Urinary bladder (tissue), 3 donors: ENCODE measurements at regions not wholly inside any gene's neighbourhood (a gene's known extent, or its start where the extent isn't known, plus 50 kb on each side); places are given as distances from the start of the nearest gene placed in this dataset.
A peak's percentile ranks its signal among the peaks of the same experiment; 100 is the strongest.

ENCODE experiments used
- DNase-seq: peaks from one replicate; pipeline ENCODE4 v3.0.0-alpha.2; 2015; ENCODE audit errors: extremely low spot score
- H3K27ac ChIP-seq: one replicate; pipeline ENCODE4 v1.5.1; 2013; ENCODE audit warnings: low read depth, mild to moderate bottlenecking, moderate library complexity
- H3K36me3 ChIP-seq: one replicate; pipeline ENCODE4 v1.6.1; 2013; ENCODE audit warnings: mild to moderate bottlenecking, moderate library complexity; ENCODE audit not compliant: insufficient read depth
- H3K4me1 ChIP-seq: one replicate; pipeline ENCODE4 v1.6.1; 2013; ENCODE audit warnings: mild to moderate bottlenecking, moderate library complexity; ENCODE audit not compliant: insufficient read depth
- H3K4me3 ChIP-seq: one replicate; pipeline ENCODE4 v1.5.1; 2013; ENCODE audit warnings: low read depth, low read length
- WGBS: extraction: QIAGEN DNeasy Blood & Tissue Kit; methylation state at CpG from one replicate; pipeline ENCODE4 v1.1.7; 2013; 5-methylcytosine and 5-hydroxymethylcytosine counted together
- donor health status: healthy with polysubstance abuse.
- donor health status: healthy.

DNA sequence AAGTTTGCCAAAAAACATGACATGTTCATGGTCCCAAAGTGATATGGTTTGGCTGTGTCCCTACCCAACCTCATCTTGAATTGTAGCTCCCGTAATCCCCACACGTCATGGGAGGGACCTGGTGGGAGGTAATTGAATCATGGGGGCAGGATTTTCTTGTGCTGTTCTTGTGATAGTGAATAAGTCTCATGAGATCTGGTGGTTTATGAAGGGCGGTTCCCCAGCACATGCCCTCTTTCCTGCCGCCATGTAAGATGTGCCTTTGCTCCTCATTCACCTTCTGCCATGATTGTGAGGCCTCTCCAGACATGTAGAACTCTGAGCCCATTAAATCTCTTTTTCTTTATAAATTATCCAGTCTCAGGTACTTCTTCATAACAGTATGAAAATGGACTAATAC is 322.1 kb downstream of the MED10 start:
- no peak for DNase-seq
- 82% methylated on average over 4 of the region's 4 CpGs for WGBS
- no peak overlapping the region for H3K27ac ChIP-seq
- H3K4me3 ChIP-seq = no peak overlapping the region
- H3K36me3 ChIP-seq = no peaks in the 10 kb centered on the region
- no peaks in the 10 kb centered on the region for H3K4me1 ChIP-seq

DNA sequence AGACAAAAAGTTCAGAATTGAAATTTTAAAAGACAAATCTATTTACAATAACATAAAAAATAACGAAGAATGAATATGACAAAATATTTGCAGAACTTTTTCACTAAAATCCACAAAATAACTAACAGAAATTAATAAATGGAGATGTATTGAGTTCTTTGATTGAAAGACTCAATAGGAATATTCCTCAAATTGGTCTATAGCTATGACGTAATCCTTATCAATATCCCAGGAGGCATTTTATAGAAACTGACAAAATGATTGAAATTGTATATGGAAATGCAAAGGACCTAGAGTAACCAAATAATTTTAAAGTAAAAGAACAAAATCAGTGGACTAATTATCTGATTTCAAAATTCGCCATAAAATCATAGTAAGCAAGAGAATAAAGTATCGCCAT is 328.7 kb downstream of the MED10 start:
- Histone ChIP-seq H3K4me3 (no peak overlapping the region), H3K4me1 (no peaks in the 10 kb centered on the region), H3K27ac (no peak overlapping the region), H3K36me3 (no peaks in the 10 kb centered on the region)
- DNase-seq = no peak
- 88% methylated on average over 4 of the region's 4 CpGs for WGBS

DNA sequence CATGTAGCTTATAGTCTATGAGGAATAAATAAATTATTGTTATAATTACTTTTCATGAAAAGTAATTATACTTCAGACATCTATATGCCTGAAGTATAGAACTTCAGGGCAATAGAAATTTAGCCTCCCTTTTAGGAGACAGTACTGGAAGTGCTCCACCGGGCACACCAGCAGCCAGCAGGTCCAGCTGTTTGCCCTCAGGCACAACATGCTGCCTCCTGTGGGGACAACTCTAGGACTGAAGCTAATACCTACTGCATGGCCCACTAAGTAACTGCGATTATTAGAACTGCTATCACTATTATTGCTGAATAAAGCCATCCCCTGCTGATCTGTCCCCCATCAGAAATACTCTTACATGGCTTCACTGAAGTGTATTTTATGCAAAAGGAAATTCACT is 329.6 kb downstream of the MED10 start:
- no peaks in the 10 kb centered on the region for H3K4me1 ChIP-seq
- DNase-seq = no peak
- 86% methylated on average over 2 of the region's 2 CpGs for WGBS
- H3K36me3 ChIP-seq = no peaks in the 10 kb centered on the region
- H3K4me3 ChIP-seq = no peak overlapping the region
- no peak overlapping the region for H3K27ac ChIP-seq

DNA sequence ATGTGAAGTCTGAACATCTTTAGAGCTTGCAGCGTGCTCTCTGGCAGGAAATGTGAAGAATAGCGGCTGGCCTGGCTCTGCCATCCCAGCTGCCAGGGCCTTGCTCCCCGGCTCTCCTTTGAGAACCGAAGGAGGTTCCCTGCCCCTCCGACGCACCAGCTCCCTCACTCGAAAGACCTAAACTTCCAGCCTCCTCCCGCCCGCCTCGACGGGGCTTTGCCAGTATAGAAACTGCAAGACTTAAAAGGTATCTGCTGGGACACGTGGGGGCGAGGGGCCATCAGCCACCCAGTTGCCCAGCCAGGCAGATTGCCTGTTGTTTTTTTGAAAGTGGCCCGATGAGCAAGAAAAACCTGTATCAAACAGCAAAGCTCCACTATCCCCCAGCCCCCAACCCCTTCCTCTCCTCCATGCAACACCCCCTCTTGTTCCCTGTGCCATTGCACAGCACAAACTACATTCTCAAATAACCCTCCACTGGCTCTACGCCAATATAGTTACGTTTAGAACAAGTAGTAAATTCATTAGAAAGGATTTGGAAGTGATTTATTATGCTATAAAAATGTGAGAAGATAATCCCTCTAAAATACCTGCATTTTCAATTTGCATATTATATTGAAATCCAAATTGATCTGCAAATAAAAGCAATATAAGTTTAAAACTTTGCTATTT is 331.9 kb downstream of the MED10 start:
- WGBS = 60% methylated on average over 16 of the region's 16 CpGs
- no peaks in the 10 kb centered on the region for H3K4me1 ChIP-seq
- no peak overlapping the region for H3K4me3 ChIP-seq
- H3K36me3 ChIP-seq = no peaks in the 10 kb centered on the region
- no peak overlapping the region for H3K27ac ChIP-seq
- no peak for DNase-seq

DNA sequence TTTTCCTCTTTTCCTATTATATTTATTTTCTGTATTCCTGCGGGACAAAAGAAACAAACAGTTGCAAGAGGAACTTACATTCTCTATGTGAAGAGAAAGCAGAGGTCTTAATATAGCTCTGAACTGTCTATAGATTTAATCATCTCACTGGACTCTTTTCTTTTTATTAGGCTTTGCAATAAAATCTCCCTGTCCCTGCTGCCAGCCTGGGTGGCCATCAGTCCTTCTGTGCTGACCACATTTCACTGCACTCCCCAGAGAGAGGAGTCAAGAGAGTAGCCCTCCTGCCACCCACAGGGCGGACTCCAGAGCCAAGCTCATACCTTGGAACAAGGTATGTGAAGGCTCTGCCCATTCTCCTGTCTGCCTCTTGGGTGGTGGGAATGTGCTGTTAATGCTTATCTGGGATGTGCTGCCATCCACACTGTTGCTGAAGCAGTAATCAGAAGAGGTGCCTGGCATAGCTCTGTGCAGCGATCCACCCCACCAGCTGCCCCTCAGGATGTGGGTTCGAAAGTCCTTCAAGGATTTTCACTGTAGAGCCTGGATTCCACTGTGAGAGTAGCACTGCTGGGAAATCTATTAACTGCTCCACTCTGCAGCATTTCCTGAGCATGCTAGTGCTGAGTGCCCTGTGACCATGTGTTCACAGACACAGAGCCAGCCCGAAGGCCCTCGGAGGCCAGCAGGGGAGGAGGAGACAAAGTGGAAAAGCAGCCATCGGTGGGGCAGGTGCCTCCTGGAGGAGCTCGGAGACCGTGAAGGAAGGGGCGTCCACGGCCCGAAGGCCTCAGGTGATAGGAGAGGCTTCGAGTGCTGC is 334.6 kb downstream of the MED10 start:
- WGBS = 77% methylated on average over 13 of the region's 13 CpGs

DNA sequence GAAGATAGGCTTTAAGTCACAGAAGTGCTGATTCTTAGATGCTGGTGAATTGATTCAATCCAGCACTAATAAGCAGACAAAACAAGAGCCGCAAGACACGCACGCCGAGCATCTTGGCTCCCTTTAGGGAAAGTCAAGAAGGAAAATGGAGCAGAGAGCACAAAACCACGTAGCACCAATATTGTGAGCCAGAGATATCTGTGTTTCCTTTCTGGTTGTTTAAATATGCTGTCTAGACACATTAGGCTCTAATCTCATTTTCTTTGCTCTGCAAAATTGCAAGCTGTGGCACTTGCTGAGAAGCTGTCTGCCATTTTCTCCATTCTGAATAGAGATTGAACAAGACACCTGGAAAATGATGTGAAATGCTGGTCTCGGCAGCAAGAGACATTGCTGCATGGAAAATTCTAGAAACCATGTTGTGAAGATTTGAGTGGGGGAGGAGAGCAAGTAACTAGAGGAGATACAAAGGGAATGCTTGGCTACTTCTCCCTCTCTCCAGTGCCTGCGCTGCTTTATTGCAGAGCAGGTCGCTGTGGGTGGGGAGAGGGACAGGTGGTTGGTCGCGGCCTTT is 336.3 kb downstream of the MED10 start:
- Histone ChIP-seq H3K4me1 (no peaks in the 10 kb centered on the region), H3K4me3 (no peak overlapping the region), H3K36me3 (no peaks in the 10 kb centered on the region), H3K27ac (no peak overlapping the region)
- 76% methylated on average over 10 of the region's 10 CpGs for WGBS
- no peak for DNase-seq

More for the DNA sequence above, 334.6 kb downstream of the MED10 start:
- no peak for DNase-seq
- Histone ChIP-seq H3K36me3 (no peaks in the 10 kb centered on the region), H3K27ac (no peak overlapping the region), H3K4me1 (no peaks in the 10 kb centered on the region), H3K4me3 (no peak overlapping the region)

DNA sequence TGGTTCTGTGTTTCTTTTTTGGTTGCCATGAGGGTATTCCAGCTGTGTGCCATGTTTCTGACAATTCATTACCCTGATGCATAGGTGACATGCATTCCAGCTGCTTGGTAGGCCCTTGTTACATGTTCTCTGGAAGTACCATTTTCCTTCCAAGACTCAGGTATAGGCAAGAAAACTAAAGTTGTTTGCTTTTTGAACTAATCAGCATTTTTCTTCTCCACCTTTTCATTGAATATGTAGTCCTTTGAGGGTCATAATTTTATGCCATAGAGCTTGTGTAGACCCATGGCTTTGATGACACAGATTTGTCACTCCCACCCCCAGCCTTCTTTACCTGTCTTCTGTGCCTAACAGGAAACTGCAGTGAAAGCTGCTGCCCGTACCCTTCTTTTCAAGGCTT is 339.2 kb downstream of the MED10 start:
- no peak for DNase-seq
- no peaks in the 10 kb centered on the region for H3K4me1 ChIP-seq
- no peak overlapping the region for H3K4me3 ChIP-seq
- no peaks in the 10 kb centered on the region for H3K36me3 ChIP-seq
- 81% methylated on average over 1 of the region's 1 CpG for WGBS
- H3K27ac ChIP-seq = no peak overlapping the region

DNA sequence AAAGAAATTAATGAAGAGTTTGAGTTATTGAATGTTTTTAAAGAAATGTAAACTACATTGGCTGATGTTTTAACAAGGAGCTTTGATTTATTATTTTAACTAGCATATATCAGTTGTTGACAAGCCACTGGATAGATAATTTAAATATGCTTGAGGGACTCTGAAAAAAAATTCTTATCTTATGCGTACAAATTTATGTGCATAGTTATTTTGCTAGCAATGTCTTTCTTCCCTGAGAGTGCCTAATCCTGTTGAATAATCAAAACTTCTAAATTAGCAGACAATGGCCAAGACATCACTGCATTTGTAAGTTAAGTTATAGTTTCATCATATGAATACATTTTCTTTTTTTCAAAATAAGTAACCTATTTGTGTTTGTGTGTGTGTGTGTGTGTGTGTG is 342.3 kb downstream of the MED10 start:
- Histone ChIP-seq H3K4me3 (no peak overlapping the region), H3K4me1 (no peaks in the 10 kb centered on the region), H3K36me3 (no peaks in the 10 kb centered on the region), H3K27ac (no peak overlapping the region)
- DNase-seq = no peak
- 56% methylated on average over 1 of the region's 1 CpG for WGBS

DNA sequence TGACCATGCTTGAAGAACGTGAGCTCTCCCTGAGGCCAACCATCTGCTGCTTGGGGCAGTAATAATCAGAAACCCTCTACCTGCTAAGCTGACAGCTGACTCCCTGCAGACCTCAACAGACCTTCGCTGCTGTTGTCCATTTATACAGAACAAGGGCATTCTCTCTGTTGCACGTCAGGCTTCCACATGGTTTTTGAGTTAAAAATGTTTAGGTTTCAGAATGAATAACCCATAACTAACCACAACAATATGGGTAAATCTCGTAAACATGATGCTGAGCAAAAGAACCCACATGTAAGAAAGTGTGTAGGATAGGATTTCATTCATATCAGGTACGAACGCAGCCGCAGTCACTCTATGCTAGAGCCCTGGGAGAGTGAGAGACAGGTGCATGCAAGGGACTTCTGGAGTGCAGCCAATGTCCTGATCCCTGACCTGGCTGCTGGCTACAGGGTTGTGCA is 348.5 kb downstream of the MED10 start:
- no peak overlapping the region for H3K4me3 ChIP-seq
- no peak for DNase-seq
- H3K4me1 ChIP-seq = no peaks in the 10 kb centered on the region
- no peak overlapping the region for H3K27ac ChIP-seq
- 67% methylated on average over 7 of the region's 7 CpGs for WGBS
- no peaks in the 10 kb centered on the region for H3K36me3 ChIP-seq

DNA sequence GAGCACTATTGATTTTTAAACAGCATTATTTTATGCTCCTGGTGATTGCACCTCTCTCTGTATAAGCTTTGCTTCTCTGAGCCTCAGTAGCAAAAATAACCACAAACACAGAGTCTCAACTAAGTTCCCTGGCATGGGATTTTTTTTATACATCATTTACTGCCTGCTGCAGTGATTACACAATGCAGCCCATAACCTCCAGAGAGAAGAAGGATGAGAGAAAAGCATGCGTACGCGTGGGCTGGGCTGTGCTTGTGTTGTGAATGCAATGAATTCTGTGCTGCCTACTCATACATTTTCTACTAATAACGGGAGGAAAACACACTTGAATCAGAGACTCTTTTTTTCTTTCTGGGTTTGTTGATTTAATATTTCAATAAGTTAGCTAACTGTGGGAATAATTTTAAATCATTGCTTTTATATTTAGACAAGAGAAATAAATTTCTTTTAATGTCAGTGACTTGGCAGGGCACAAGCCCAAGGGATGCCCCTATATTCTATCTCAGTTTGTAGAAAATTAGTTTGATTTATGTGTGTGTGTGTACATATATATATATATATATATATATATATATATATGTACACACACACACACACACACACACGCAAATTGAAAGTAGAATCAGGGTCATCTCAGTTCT is 351.5 kb downstream of the MED10 start:
- Histone ChIP-seq H3K27ac (no peak overlapping the region), H3K36me3 (no peaks in the 10 kb centered on the region), H3K4me1 (no peaks in the 10 kb centered on the region), H3K4me3 (no peak overlapping the region)
- 58% methylated on average over 5 of the region's 5 CpGs for WGBS
- DNase-seq = peak; percentile 8

DNA sequence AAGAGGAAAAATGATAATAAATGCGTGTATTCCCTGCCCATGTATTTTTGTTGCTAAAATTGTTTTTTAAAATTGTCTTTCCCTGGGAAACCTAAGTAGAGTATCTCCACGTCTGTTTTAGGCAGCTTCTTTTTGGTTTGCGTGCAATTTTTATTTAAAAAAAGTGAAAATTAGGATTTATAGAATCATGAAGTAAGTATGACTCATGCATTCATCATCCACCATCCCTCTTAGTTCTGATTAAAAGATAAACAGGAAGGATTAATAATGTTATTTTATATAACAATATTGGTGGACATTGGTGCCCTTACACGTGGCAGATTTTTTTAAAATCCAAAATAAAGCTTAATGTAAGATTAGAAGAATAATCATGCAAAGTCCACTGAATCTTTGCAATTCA is 358.7 kb downstream of the MED10 start:
- H3K4me3 ChIP-seq = no peak overlapping the region
- no peak overlapping the region for H3K27ac ChIP-seq
- 43% methylated on average over 4 of the region's 4 CpGs for WGBS
- H3K4me1 ChIP-seq = no peaks in the 10 kb centered on the region
- H3K36me3 ChIP-seq = no peaks in the 10 kb centered on the region
- DNase-seq = no peak

DNA sequence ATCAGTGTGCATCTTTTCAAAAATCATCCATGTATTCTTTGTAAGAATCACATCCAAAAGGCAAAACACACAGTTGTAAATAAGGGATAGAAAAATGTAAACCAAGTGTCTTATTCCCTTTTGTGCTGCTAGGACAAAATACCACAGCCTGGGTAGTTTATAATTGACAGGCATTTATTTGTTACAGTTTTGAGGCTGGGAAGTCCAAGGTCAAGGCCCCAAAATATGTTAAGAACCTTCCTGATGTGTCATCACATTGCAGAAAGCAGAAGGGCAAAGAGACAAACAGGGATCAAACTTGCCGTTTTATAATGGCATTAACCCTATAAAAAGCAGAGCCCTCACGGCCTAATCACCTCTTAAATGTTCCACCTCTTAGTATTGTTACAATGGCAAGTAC is 364.8 kb downstream of the MED10 start:
- DNase-seq = no peak

DNA sequence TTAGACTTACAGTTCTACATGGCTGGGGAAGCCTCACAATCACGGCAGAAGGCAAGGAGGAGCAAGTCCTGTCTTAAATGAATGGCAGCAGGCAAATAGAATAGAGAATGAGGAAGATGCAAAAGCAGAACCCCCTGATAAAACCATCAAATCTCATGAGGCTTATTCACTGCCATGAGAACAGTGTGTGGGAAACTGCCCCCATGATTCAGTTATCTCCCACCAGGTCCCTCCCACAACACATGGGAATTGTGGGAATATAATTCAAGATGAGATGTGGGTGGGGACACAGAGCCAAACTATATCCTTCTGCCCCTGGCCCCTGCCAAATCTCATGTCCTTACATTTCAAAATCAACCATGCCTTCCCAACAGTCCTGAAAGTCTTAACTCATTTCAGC is 367.1 kb downstream of the MED10 start:
- DNase-seq = no peak
- Histone ChIP-seq H3K36me3 (no peaks in the 10 kb centered on the region), H3K4me3 (no peak overlapping the region), H3K4me1 (no peaks in the 10 kb centered on the region), H3K27ac (no peak overlapping the region)
- WGBS = 57% methylated on average over 1 of the region's 1 CpG

More for the DNA sequence above, 364.8 kb downstream of the MED10 start:
- Histone ChIP-seq H3K4me3 (no peak overlapping the region), H3K36me3 (no peaks in the 10 kb centered on the region), H3K4me1 (no peaks in the 10 kb centered on the region), H3K27ac (no peak overlapping the region)
- WGBS = 27% methylated on average over 2 of the region's 2 CpGs
